ENCODE measurements at regions not wholly inside any gene's neighbourhood (a gene's known extent, or its start where the extent isn't known, plus 50 kb on each side); places are given as distances from the start of the nearest gene placed in this dataset.

DNA sequence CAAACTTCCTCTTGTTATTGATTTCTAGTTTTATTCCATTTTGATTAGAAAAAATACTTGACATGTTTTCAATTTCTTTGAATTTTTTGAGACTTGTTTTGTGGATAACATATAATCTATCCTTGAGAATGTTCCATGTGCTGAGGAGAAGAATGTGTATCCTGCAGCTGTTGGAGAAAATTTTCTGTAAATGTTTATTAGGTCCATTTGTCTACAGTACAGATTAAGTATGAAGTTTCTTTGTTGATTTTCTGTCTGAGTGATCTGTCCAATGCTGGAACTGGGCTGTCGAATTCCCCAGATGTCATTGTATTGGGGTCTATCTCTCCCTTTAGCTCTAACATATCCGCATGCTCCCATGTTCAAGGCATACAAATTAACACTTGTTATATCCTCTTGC is 251.2 kb downstream of the CSNK1G3 start:
- no peak for DNase-seq (ENCODE audit: low spot score)

DNA sequence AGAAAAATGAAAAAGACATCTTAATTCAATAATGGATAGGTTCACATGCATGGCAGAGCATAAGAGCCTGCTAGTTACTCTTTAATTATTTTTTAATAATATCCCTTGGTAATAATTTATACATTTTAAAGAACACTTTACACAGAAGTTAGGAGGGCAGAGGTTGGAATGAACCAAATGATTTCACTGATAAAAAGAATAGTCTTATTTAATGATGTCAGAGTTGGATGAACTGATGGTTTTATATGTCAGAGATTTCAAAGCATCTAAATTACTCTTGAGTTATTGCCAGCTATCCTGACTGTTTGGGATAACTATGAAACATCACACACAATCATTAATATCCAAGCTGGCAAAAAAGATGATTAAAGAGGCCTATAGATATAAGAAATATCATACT is 244.8 kb downstream of the CSNK1G3 start:
- DNase-seq (ENCODE audit: low spot score), result no peak

DNA sequence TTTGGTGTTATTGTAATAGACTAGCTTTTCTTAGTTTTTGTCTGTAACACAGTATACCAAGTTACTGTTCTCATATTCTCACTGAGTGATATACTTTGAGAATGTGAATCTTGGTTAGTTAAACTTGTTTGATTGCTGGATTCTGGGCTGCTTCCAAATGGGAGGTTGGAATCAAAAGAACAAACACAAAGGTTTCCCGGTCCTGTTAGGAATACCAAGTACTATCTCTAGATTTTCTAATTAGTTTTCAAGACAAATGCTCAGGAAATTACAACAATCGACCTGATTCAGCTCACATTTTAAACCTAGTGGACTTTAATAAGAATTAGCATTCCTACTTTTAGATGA is 244.3 kb downstream of the CSNK1G3 start:
- DNase-seq (ENCODE audit: low spot score), result no peak

DNA sequence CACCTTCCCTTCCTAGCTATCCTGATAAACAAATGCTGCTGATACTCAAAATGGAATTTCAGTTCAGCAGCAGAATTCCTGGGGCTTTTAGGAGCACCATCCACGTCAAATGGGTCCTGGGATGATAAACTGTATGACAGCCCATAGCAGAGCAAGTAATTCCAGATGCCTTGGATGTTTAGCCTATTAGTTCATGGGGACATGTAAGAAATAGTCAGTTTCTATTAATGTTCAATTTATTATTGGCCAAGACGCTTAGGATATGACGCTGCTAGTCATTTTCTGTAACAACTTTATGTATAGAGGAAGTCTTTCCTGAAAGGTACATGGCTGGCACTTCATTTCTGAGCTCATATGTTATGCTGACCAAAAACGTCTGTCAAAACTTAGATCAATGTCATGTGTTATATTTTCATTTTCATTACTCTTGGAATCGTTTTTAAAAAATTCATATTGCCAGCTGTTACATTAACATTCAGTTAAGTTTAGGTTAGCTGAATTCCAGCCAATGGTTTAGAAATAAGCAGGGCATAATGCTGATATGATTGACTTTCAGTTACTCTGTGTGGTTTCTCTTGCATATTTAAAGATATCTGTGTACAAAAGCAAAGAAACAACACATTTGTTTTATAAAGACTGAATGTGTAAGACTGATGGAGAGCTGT is 243.8 kb downstream of the CSNK1G3 start:
- no peak for DNase-seq (ENCODE audit: low spot score)

DNA sequence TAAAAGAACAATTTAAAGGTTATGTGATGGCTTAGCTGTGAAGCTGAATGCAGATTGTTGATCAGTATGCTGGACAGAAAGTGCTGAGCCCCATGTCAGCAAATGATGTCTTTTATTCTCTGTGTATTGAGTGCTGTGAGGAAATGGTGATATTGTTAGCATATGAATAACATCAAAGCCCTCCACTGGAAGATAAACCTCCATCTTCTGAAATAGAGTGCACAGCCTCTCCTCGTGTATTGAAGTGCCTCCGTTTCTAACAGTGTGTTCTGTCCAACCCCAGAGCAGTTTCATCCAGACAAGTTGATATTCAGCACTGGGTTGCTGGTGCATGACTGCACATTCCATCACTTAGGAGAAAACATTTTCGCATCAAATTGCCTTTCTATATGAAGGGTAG is 242.9 kb downstream of the CSNK1G3 start:
- DNase-seq (ENCODE audit: low spot score), result no peak

DNA sequence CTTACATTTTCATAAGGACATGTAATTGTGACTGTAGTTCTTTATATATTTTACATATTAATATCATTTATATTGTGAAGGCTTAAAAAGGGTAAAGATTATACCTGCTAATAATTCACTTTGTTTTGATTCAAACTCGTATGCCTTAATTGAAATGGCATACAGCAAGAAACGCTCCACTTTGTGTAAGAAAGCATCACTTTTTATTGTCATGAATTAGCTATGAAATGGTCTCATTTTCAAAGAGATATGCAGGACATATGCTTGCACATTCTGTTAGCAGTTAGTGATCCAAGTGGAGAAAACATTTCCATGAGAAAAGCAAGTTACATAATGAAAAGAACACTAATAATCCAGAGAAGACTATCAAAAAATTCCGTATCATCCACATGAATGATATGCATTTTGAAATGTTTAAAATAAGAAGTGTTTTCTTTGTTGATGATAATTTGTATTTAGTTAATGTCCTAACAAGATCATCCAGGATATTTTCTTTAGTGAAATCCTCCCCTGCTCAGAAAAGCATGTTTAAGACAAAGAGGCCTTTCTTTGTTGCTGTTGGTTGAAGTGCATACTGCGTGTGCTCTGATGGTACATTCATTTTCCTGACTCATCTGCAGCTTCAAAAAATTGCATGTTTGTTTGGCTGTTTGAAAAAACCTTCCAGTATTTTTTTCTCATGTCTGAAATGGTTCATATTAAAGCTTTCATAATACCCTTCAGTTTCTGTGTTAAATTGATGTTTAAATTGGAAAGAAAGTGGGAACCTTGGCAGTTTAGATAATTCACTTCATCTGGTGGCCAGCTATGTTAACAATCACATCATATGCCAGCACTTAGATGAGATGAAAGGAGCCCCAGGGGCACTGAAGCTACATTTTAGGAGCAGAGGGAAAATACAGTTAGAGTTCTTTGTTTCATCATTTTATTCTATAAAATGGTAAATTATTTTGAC is 242.2 kb downstream of the CSNK1G3 start:
- no peak for DNase-seq (ENCODE audit: low spot score)

DNA sequence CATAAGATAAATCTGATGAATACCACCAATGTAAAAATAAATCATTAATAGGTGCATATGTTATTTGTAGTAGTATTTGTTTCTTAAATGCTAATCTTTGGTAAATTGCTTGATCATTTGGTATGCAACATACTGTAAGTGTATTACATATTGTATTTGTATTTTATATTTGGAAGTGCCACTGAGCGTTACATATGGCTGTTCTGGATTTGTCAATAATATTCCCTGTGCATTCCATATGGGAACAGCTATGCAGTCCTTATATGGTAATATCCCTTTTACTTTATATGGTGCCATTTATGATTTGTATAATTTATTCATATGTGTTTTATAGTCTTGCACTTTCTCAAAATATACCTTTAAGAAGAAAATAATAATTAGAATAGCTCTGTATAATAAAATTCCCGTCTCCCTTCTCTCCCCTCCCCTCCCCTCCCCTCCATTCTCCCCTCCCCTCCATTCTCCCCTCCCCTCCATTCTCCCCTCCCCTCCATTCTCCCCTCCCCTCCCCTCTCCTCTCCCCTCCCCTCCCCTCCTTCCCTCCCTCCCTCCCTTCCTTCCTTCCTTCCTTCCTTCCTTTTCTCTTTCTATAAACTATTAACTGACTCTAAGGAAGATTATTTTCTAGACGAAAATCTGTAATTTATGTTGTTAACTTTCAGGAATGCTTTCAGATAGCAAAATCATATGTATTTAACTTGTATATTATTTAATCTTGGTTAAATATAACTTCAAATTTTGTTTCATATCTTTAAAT is 241.4 kb downstream of the CSNK1G3 start:
- DNase-seq (ENCODE audit: low spot score), result no peak

DNA sequence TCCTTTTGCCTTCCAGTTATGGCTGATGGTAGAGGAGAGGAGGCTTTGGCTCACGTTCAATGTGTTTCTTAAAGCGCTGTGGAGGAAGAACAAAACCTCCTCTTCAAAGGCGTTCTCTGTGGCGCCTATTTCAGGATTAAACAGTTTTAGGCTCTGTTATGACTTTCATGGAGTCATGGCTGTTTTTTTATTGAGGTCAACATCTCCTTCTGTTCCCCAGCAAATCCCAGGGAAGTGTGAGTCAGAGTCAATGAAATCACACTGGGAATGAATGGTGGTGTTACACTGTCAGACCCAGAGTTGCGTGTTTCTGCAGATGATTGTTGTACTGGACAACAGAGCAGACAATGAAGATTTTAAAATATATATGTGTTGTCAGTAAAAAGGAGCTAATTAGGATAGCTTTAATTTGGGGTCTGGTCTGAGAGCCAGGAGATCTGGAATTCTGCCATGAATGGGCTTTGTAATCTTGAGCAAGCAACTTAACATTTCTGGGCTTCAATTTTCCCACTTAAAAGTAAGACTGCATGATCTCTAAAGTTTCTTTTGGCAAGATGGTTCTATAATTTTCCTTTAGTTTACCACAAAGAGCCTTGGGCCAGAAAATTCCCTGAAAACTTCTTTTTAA is 240.7 kb downstream of the CSNK1G3 start:
- DNase-seq (ENCODE audit: low spot score), result no peak

DNA sequence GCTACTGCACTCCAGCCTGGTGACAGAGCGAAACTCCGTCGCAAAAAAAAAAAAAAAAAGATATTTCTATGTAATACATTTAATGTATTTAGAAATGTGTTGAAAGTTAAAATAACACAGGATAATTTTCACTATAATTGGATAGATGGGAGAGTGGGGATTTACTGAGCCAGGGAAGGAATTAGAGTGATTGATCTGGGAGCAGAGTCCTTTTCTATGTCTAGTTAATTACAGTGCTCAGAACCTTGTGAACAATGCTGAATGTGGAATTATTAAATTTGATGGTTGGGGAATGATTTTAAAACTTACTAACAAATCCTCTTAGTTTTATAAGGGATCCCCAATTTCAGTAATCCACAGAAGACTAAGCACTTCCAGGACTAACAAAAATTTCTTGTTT is 239.7 kb downstream of the CSNK1G3 start:
- no peak for DNase-seq (ENCODE audit: low spot score)

DNA sequence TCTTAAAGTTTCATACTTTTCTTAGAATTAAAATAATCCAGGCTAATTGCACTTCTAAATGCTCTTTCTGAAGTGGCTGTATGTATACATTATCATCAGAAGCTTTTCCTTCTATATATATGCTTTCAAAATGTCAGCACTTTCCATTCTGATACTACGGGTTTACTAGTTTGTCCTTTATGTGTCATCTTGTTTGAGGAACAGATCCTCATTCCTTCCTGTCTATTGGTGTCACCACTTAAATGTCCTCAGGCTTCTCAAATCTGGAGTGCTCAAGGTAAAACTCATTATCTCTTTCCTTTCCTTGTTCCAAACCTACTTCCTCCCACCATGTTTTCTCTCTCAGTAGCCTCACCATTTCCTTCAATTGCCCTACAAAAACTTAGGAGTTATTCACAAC is 236.3 kb downstream of the CSNK1G3 start:
- no peak for DNase-seq (ENCODE audit: low spot score)

DNA sequence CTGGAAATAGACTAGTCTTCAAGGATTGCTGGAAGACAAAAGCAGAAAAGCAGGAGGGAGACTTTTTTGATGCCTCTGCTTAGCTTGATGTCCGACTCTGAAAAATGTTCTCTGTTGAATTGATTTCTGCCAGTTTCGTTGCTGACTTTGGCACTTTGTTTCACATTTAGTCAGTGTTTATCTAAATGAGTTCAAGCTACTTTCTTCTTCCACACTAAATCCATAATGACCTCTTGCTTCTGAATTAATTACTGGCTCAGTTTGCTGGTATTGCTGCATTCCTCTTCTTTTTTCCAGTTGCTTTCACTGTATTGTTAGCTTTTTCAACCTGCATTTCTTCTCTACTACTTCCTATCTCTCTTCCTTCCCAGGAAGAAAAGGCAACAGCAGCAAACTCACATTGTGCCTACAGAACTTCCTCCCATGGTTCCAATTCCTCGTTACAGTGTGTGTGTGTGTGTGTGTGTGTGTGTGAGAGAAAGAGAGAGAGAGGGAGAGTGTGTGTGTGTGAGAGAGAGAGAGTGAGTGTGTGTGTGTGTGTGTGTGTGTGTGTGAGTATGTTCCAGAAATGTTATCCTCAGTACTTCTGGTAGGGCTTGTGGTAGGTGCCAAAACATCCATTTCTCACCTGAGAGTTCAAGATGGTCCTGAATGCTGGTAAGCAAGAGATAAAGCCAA is 234.8 kb downstream of the CSNK1G3 start:
- no peak for DNase-seq (ENCODE audit: low spot score)

DNA sequence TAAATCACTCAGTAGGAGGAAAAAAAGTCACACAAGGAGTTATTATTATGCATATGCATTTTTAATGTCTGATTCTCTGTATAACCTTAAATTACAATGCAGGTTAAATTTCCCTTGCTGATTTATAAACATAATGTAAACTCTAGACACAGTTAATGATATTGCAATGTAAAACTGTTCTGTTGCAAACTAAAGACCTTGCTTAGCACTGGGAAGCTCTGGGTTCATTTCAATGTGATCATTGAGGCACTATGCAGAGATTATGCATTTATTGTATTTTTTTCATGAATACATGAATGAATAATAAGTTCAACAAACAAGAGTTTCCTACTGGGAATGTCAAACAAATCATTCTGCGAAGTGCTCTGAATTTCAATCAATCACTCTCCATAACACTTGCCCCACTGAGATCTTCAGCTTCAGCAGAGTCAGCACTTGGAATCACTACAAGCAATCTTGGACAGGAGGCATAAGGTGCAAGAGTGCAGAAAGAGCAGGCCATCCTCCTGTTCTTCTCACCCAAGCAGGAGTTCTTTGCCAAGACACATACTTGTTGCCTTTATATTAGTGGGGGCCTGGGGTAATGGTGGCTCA is 232.1 kb downstream of the CSNK1G3 start:
- DNase-seq (ENCODE audit: low spot score), result no peak

DNA sequence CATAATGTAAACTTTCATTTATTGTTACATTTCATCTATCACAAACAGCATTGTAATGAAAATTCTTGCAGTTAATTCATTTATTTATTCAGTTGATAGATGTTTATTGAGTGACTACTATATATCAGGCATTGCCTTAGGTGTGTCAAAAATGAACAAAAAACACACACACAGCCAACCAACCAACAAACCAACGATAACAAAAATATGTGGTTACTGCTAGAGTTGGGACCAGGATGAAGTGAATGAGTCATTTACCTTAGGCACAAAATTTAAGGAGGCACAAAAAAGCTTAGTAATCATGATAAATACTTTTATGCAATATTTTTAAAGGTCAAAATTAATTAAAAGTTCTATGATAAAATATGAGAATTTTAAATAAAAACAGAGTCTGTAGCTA is 223.4 kb downstream of the CSNK1G3 start:
- DNase-seq (ENCODE audit: low spot score), result no peak

DNA sequence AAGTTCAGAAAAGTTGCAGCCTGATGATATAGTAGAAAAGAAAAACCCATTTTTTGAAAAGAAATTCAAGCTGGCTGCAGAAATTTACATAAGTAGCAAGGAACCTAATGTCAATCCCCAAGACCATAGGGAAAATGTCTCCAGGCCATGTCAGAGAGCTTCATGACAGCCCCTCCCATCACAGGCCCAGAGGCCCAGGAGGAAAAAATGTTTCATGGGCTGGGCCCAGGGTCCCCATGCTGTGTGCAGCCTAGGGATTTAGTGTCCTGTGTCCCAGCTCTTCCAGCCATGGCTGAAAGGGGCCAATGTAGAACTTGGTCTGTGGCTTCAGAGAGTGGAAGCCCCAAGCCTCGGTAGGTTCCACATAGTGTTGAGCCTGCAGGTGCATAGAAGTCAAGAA is 220.3 kb downstream of the CSNK1G3 start:
- no peak for DNase-seq (ENCODE audit: low spot score)

DNA sequence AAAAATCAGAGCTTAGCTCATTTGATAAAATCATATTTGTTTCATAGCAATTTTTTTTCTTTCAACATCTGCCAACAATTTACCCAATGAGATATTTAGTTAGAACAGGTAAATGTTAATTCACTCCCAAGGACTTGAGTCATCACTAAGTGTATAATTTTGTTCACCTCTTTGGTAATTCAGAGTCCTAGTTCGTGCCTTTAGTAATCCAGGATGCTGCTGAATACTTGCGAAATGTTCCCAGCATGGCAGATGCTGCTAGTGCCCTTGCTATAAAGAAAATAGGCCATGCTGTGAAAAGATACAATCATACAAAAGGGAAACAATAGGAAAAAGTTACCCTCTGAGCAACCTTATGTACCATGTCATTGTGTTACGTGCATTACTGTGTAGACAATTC is 210.5 kb downstream of the CSNK1G3 start:
- DNase-seq (ENCODE audit: low spot score), result no peak

DNA sequence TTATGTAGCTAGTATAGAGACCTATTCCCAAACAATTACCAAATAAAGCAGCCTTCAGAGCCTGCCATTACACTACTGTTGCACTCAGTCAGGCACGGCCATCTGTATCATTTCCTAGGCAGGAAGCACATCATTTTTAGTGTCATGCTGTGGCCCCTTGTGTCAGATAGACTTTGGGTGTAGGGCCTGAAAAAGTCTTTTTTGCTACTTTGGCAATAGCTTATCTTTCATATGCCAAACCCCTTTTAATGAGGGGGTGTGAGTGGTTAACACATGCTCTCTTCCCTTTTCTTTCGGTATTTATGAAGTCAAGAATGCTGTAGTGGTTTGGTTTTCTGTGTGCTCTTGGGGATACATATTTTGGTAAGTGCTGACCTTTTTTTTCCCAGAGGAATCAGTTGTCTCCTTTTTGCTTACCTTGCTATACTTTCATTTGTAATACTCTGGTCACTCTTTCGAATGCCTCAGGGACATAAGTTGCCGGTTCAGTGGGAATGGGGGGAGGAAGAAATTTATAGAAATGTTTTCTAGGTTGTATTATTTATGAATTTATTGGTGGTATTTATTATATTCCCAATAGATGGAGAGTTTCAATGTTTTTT is 209.8 kb downstream of the CSNK1G3 start:
- DNase-seq (ENCODE audit: low spot score), result no peak

DNA sequence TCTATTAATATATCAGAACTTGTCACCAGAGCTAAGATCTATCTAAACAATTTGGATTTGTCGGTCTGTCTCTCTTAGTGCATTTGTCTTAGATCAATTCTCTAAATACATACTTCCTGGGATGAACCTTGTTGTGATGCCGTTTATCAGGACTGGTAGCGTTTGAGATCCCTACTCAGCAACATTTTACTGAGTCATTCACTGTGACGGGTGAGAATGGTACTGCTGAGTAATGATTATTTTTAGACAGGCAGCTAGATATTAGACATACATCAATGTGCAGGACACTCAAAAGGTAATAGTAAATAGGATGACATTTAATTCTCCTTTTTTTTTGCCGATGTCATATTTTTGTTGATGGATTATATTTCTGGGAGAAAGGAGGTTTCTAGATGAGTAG is 209.0 kb downstream of the CSNK1G3 start:
- DNase-seq (ENCODE audit: low spot score), result no peak

DNA sequence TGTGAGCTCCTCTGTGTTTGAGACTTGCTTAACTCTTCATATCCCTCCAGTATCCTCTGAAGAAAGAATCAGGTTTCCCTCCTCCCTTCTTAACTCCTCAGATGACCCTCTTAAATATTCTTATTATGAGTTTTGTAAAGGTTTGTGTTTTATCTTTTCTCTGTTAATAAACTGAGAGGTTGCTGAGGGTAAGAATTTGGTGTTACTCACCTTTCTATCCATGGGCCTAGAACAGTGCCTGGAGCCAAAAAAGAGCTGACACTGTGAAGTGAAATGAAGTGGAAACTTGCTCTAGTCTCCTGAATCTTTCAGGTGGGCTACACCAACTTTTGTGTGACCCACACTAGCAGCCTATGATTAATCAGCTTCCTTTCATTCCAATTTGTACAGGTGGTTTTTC is 208.4 kb downstream of the CSNK1G3 start:
- no peak for DNase-seq (ENCODE audit: low spot score)

DNA sequence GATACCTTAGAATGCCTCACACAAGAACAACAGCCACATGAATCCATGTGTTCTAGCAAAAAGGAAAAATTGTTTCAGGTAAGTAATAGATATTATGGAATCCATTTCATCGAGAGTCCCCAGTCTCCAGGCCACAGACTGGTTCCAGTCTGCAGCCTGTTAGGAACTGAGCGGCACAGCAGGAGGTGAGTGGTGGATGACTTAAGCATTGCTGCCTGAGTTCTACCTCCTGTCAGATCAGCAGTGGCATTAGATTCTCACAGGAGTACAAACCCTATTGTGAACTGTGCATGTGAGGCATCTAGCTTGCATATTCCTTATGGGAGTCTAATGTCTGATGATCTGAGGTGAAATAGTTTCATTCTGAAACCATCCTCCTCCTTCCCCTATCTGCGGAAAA is 207.0 kb downstream of the CSNK1G3 start:
- no peak for DNase-seq (ENCODE audit: low spot score)

DNA sequence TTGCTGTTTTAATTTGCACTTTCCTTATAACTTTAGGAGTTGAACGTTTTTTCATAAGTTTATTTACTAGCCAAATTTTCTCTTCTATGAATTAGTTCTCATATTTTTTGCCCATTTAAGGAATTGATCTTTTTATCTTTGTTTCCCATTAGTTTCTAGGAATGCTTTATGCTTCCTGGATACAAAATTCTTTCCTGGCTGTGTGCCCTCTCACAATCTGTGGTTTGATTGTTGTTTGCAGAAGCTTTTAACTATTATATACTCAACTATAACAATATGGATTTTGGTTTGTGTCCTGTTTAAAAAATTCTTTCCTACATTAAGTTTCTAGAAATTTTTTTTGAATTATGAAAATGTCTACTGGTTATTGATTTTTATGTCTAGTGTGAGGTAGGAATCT is 206.3 kb downstream of the CSNK1G3 start:
- DNase-seq (ENCODE audit: low spot score), result no peak

DNA sequence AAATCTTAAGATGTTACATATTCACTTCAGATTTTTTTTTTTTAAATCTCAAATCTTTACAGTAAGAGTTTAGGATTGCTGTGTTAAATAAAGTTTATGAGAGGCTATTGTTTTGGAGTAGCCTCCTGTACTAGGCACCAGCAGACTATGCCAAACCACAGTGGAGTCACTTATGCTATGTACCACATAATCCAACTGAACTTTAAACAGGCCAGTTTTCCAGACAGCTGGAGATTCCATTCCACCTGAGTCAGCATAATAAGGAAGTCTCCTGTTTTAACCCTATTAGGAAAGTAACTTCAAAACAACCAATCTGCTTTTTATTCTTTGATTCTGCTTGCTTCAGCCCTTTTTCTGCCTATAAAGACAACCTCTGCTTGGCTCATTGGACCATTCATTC is 205.2 kb downstream of the CSNK1G3 start:
- DNase-seq (ENCODE audit: low spot score), result no peak

Measured in germinal center (tissue), 1 donor.